GM21526 (cell line): ENCODE measurements at regions not wholly inside any gene's neighbourhood (a gene's known extent, or its start where the extent isn't known, plus 50 kb on each side); places are given as distances from the start of the nearest gene placed in this dataset.
"Not testable (repeated sequence)": the region's sequence is repeated elsewhere in the genome, so short reads cannot be mapped to it uniquely, and the experiment has no call there.

Experiments
- ATAC-seq: cut with Tn5 transposase; IDR thresholded peaks from one replicate; pipeline ENCODE4 v1.9.1; 2021; ENCODE audit warnings: moderate library complexity; ENCODE audit not compliant: unreplicated experiment, low FRiP score

DNA sequence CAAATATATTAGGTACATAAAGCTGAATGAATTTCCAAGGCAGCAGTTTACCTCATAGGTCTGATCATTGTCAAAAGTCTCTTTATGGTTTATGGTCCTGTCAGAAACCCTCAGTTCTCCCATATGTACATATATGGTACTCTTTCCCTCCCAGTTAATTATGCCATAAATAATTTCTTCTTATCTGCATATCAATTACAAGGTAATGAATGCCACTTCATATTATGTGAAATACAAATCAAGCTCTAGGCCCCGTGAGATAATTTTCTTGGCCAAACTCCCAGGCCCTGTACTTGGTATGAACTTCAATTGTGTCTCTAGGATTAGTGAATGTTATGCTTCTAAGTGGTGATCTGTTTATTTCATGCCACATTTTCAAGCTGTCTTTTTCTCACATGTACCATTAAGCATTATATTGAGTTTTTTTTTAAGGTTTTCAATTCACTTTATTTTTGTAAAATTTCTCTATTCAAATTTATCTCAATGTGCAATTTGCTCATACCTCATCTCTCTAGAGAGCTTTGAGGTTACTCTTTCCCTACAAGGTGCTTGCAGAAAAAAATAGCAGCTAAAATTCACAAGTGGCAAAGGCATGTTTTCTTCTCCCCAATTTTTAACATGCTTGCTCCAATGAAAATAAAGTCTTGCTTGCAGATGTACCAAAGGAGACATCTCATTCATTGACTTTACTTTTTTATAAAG is 430.6 kb upstream of the VRK2 start:
- ATAC-seq = no peak

GRCh38 chr2:57617318-57617717 is 429.3 kb upstream of the VRK2 start:
- no peak for ATAC-seq

- ATAC-seq = no peak
Observed at GRCh38 chr2:57621122-57621663, 425.4 kb upstream of the VRK2 start.

DNA sequence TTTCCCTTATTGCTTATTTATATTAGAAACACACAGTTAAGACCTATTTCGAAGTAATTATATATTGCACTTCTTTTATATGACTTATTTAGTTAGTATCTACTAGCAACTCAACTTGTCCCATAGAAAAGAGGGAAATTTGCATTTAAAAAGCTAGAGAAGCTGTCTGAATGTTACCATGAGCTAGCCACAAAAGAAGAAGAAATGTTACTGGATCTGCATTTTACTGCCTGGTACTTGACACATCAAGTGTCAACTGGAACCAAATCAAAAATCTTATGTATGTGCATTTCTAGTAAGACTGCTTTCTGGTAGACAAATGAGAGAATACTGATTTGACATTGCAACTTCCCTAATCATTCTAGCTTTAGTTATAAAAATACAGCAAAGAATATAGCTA is 424.6 kb upstream of the VRK2 start:
- ATAC-seq = no peak

GRCh38 chr2:57656198-57656597 is 390.4 kb upstream of the VRK2 start:
- no peak for ATAC-seq

DNA sequence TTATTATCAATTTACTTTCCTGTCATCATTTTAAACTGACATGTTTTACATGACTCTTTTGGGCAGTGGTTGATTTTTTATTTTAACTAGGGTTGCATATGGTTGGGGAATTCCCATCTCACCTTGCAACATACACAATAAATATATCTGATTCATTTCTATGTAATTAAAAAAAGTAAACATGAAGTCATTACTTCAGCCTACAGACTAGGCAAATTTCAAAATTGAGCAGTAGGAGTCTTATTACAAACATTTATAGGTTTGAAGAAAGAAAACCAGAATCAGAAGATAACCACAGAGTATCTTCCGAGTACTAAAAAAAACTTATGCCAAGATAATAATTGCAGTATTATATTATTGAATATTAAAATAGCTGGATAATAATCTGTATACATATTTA is 377.0 kb upstream of the VRK2 start:
- ATAC-seq = no peak

DNA sequence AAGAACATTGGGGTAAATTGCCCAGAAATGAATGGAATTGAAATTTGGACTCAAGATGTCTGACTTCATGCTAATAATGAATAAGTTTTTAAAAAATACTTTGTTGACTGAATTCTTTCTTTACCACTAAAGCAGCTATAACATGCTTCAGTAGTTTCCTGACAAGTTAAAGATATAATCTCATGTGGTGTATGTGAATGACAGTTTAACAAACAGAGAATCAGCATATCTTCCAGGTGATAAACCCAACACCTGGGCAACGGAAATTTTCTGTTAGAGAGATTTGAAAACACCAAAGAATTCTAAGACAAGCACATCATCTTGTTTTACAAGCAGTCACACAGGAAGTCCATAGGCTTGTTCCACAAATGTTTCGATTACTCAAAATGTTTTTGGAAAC is 372.6 kb upstream of the VRK2 start:
- no peak for ATAC-seq

DNA sequence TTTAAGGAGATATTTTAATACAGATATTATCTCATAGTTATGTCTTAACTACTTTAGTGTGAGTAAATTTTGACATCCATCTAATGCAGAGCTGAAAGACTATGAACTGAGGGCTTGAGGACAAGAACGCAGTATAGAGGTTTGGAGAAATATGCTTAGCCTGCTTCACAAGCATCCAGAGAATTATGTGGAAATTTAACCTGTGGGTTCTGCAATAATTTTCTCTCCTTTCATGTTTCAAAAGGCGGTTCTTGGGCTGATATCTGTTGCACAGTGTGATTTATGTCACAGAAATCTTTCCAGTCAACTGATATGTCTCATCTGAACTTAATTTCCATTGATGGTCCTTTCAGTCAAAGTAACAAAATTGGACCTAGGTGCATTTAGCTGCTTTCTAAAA is 371.9 kb upstream of the VRK2 start:
- ATAC-seq = no peak

- ATAC-seq = no peak
Observed at GRCh38 chr2:57677296-57677695, 369.3 kb upstream of the VRK2 start.

GRCh38 chr2:57681650-57682049 is 365.0 kb upstream of the VRK2 start:
- ATAC-seq = no peak

DNA sequence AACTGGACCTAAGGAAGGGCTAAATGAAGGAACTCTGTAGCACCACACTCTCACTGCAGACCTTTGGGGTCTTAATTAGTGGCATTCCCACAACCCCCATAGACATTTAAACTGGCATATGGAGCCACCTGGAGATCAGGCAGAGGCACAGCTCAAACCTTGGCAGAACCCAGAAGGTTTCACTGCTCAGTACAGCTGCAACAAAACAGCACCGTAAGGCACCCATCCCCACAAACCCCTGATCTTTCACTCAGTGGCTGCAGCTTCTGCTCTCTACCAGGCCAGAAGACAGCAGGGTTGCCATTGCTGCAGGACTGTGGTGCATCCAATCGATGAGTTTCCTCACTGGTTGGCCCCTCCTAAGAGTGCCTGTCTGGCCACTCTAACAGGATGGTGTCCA is 361.6 kb upstream of the VRK2 start:
- ATAC-seq = no peak

DNA sequence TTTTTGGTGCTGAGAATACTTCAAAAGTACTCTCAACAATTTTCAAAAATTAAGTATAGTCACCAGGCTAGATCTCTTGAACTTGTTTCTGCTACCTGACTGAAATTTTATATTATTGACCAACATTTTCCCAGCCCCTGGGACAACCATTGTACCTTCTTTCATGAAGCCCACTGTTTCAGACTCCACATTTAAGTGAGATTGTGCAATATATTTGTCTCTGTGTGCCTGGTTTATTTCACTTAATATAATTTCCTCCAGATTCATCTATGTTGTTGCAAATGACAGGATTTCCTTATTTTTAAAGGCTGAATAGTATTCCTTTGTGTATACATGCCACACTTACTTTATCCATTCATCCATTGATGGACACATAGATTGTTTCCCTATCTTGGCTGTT is 354.2 kb upstream of the VRK2 start:
- no peak for ATAC-seq

DNA sequence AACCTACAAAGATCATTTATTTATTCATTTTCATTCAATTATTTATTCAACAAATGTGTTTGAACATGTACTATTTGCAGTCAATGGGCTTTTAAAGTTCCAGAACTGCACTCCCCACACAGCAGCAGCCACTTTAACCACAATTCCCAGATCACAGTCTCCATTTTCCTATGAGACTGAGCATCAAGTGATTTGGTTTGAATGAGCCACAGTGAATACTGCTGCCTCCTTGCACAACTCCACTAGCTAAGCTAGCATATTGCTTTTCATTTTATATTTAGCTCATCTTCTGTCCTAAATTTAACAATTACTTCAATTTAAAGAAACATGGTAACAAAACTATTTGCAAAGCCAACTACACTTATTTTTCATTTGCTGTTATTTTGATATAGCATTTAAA is 353.4 kb upstream of the VRK2 start:
- no peak for ATAC-seq

GRCh38 chr2:57693965-57694364 is 352.6 kb upstream of the VRK2 start:
- no peak for ATAC-seq

DNA sequence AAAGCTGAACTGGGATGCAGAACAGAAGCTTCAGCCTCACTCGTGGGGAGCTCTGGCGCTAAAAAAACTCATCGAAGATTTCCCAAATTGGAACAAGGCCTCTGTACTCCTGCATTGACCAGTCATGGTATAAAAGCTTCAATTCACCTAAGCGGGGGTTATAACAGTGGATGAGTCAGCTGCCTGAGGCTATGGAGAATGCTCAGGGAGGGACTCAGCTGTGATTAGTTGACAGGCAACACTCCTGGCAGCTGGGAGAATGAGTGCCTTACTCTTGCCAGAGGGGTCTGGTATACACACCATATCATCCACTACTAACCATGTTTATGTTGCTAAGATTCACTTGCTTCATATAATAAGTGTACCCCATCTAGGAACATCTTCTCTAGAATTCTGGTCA is 350.6 kb upstream of the VRK2 start:
- ATAC-seq = no peak

DNA sequence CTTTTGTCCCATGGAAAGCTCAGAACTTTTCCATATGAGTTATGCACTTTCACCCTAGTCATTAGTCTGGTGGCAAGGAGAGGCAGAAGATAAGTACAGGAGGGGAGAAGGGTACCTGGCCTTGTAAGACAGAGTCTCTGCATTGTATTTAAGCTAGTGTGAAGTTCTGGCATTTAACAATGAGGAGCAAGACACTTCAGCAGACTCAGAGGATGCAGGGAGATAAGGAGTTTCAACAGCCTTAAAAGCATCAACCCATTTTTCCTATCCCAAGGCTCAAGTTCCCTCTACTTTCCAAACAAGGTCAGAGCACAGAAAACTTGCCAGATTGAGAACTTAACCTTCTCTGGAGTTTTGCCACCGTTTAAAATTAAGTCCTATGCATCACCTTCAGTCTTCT is 348.2 kb upstream of the VRK2 start:
- no peak for ATAC-seq

GRCh38 chr2:57698935-57699449 is 347.6 kb upstream of the VRK2 start:
- ATAC-seq = no peak

- ATAC-seq = no peak
Observed at GRCh38 chr2:57701391-57701791, 345.2 kb upstream of the VRK2 start.

DNA sequence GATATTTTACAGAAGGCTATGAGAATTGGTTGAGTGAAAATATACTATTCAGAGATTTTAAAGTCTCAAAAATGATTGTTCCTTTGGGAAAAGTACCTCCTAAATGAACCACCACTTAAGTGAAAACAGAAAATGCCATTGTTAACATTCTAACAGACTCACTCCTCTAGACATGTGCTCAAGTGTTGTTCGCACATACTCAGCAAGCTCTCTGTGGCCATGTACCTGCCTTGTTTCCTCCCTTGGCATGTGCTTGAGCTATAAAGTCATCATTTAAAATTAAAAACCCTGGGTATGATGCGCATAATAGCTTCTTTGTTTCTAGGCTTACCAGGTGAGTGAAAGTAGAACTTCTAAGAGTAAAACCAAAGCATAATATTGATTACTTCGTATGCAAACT is 343.2 kb upstream of the VRK2 start:
- no peak for ATAC-seq

- ATAC-seq = not testable (repeated sequence)
Observed at GRCh38 chr2:57707794-57708193, 338.8 kb upstream of the VRK2 start.

DNA sequence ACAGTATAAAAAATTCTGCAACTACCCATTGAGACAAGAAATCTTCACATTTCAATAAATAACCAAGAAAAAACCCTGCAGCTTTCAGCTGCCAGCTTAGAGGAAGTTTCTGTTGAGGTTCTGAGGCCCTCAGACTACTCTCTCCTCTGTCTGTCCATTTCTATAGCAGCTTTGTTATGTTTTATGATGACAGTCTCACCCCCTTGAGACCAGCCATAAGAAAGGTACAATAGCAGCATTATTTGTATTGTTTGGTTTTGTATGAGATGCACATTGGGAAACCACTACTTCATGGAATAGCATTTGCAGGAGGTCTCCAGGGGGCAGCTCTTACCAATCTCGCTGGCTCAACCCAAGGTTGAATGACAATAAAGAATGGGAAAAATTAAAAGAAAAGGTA is 334.6 kb upstream of the VRK2 start:
- no peak for ATAC-seq
